Nephron (organoid): ENCODE measurements at regions not wholly inside any gene's neighbourhood (a gene's known extent, or its start where the extent isn't known, plus 50 kb on each side); places are given as distances from the start of the nearest gene placed in this dataset.

Experiments used
- H3K27ac Mint-ChIP-seq, 3 experiments: 2 replicates each; pipeline ENCODE4 v1.8.0; 2020; ENCODE audit warnings: mixed read lengths in 3 of 3, mild to moderate bottlenecking in 2 of 3, moderate library complexity in 1 of 3
- H3K27me3 Mint-ChIP-seq: 2 replicates; pipeline ENCODE4 v1.8.0; 2021; ENCODE audit warnings: low read depth, mild to moderate bottlenecking, moderate library complexity, mixed read lengths
- H3K36me3 Mint-ChIP-seq: 2 replicates; pipeline ENCODE4 v1.8.0; 2020; ENCODE audit warnings: low read depth, mixed read lengths
- H3K4me1 Mint-ChIP-seq: 2 replicates; pipeline ENCODE4 v1.8.0; 2020; ENCODE audit warnings: mixed read lengths
- H3K4me3 Mint-ChIP-seq, 3 experiments: 2 replicates each; pipeline ENCODE4 v1.8.0; 2020; ENCODE audit warnings: mild to moderate bottlenecking in 3 of 3, mixed read lengths in 3 of 3, moderate library complexity in 2 of 3
- H3K9me3 Mint-ChIP-seq: 2 replicates; pipeline ENCODE4 v1.8.0; 2020; ENCODE audit warnings: mixed read lengths
- CTCF ChIP-seq, 3 experiments: fragments of 200-600 bp; sonication (generic); IDR thresholded peaks; one replicate each; pipeline ENCODE4 v1.5.0; 2021; ENCODE audit warnings: antibody characterized with exemption in 3 of 3; ENCODE audit not compliant: unreplicated experiment in 3 of 3

GRCh38 chr9:18269561-18269960, 204.4 kb upstream of the ADAMTSL1 start:
- Mint-ChIP-seq H3K27ac (no peak overlapping the region), H3K36me3 (peaks cover 12% of the 10 kb centered on the region), H3K27me3 (no peaks in the 10 kb centered on the region), H3K9me3 (peaks cover 18% of the 10 kb centered on the region), H3K4me1 (peaks cover 10% of the 10 kb centered on the region), H3K4me3 (no peak overlapping the region)
- no peak for TF ChIP-seq CTCF (IDR thresholded peaks at IDR 0.05; ENCODE audit: unreplicated experiment in 3 of 3)

- TF ChIP-seq CTCF (IDR thresholded peaks at IDR 0.05; ENCODE audit: unreplicated experiment in 3 of 3), result no peak
- Mint-ChIP-seq H3K4me3 (no peak overlapping the region), H3K27ac (no peak overlapping the region), H3K9me3 (peaks cover 34% of the 10 kb centered on the region), H3K27me3 (no peaks in the 10 kb centered on the region), H3K36me3 (peaks cover 17% of the 10 kb centered on the region), H3K4me1 (no peaks in the 10 kb centered on the region)
Measured at GRCh38 chr9:18274693-18275092, 199.3 kb upstream of the ADAMTSL1 start.

- H3K9me3 Mint-ChIP-seq, result peaks cover 34% of the 10 kb centered on the region
- H3K4me1 Mint-ChIP-seq, result no peaks in the 10 kb centered on the region
Measured at GRCh38 chr9:18275313-18275990, 198.5 kb upstream of the ADAMTSL1 start.

GRCh38 chr9:18281291-18281690, 192.7 kb upstream of the ADAMTSL1 start:
- no peak for TF ChIP-seq CTCF (IDR thresholded peaks at IDR 0.05; ENCODE audit: unreplicated experiment in 3 of 3)
- Mint-ChIP-seq H3K27me3 (no peaks in the 10 kb centered on the region), H3K4me1 (no peaks in the 10 kb centered on the region), H3K4me3 (no peak overlapping the region), H3K9me3 (peaks cover 22% of the 10 kb centered on the region), H3K36me3 (peaks cover 5% of the 10 kb centered on the region), H3K27ac (no peak overlapping the region)

More at GRCh38 chr9:18275313-18275990, 198.5 kb upstream of the ADAMTSL1 start:
- no peak overlapping the region for H3K4me3 Mint-ChIP-seq
- H3K27me3 Mint-ChIP-seq, result no peaks in the 10 kb centered on the region
- H3K36me3 Mint-ChIP-seq, result peaks cover 17% of the 10 kb centered on the region
- H3K27ac Mint-ChIP-seq, result no peak overlapping the region
- no peak for TF ChIP-seq CTCF (IDR thresholded peaks at IDR 0.05; ENCODE audit: unreplicated experiment in 3 of 3)

- Mint-ChIP-seq H3K27me3 (no peaks in the 10 kb centered on the region), H3K4me3 (no peak overlapping the region), H3K36me3 (no peaks in the 10 kb centered on the region), H3K4me1 (peaks cover 12% of the 10 kb centered on the region), H3K27ac (peak overlapping the region in 2 of 3 experiments; percentile 3 to 31), H3K9me3 (peaks cover 2% of the 10 kb centered on the region)
- no peak for TF ChIP-seq CTCF (IDR thresholded peaks at IDR 0.05; ENCODE audit: unreplicated experiment in 3 of 3)
Measured at GRCh38 chr9:18294229-18294628, 179.7 kb upstream of the ADAMTSL1 start.

GRCh38 chr9:18296702-18297055, 177.3 kb upstream of the ADAMTSL1 start:
- Mint-ChIP-seq H3K27me3 (peaks cover 4% of the 10 kb centered on the region), H3K36me3 (no peaks in the 10 kb centered on the region), H3K4me1 (peaks cover 17% of the 10 kb centered on the region), H3K4me3 (no peak overlapping the region), H3K9me3 (no peaks in the 10 kb centered on the region), H3K27ac (peak overlapping the region in 2 of 3 experiments; percentile 62 to 86)
- TF ChIP-seq CTCF (IDR thresholded peaks at IDR 0.05; ENCODE audit: unreplicated experiment in 3 of 3), result no peak
